Nephron progenitor cell (in vitro differentiated cells): ENCODE measurements at regions not wholly inside any gene's neighbourhood (a gene's known extent, or its start where the extent isn't known, plus 50 kb on each side); places are given as distances from the start of the nearest gene placed in this dataset.

Experiments
- DNase-seq: peaks from one replicate; pipeline ENCODE4 v3.0.0; 2021
- H3K27ac Mint-ChIP-seq: 2 replicates; pipeline ENCODE4 v1.8.0; 2021; ENCODE audit warnings: mild to moderate bottlenecking, moderate library complexity, mixed read lengths
- H3K27me3 Mint-ChIP-seq: 2 replicates; pipeline ENCODE4 v1.8.0; 2021; ENCODE audit warnings: mild to moderate bottlenecking, low read depth, mixed read lengths; ENCODE audit not compliant: poor library complexity
- H3K36me3 Mint-ChIP-seq: 2 replicates; pipeline ENCODE4 v1.8.0; 2021; ENCODE audit warnings: low read depth, mixed read lengths
- H3K4me1 Mint-ChIP-seq: 2 replicates; pipeline ENCODE4 v1.8.0; 2021; ENCODE audit warnings: mixed read lengths
- H3K4me3 Mint-ChIP-seq: 2 replicates; pipeline ENCODE4 v1.8.0; 2021; ENCODE audit warnings: mild to moderate bottlenecking, moderate library complexity, mixed read lengths
- H3K9me3 Mint-ChIP-seq: 2 replicates; pipeline ENCODE4 v1.8.0; 2021; ENCODE audit warnings: mild to moderate bottlenecking, moderate library complexity, mixed read lengths
- CTCF ChIP-seq: fragments of 200-600 bp; sonication (generic); IDR thresholded peaks from 2 replicates; pipeline ENCODE4 v1.5.0; 2021; ENCODE audit warnings: antibody characterized with exemption

GRCh38 chr9:20269620-20270019, 352.7 kb downstream of the MLLT3 start:
- no peak for DNase-seq
- peaks cover 68% of the 10 kb centered on the region for H3K36me3 Mint-ChIP-seq
- H3K27ac Mint-ChIP-seq = no peak overlapping the region
- peaks cover 6% of the 10 kb centered on the region for H3K27me3 Mint-ChIP-seq
- peaks cover 25% of the 10 kb centered on the region for H3K4me1 Mint-ChIP-seq
- peaks cover 74% of the 10 kb centered on the region for H3K9me3 Mint-ChIP-seq
- no peak overlapping the region for H3K4me3 Mint-ChIP-seq
- TF ChIP-seq CTCF = no peak

GRCh38 chr9:20264896-20265295, 357.4 kb downstream of the MLLT3 start:
- TF ChIP-seq CTCF = no peak
- Mint-ChIP-seq H3K9me3 (peaks cover 48% of the 10 kb centered on the region), H3K27me3 (peaks cover 6% of the 10 kb centered on the region), H3K4me1 (peaks cover 12% of the 10 kb centered on the region), H3K4me3 (no peak overlapping the region), H3K36me3 (peaks cover 43% of the 10 kb centered on the region), H3K27ac (no peak overlapping the region)
- no peak for DNase-seq

- H3K9me3 Mint-ChIP-seq = peaks cover 26% of the 10 kb centered on the region
- DNase-seq = no peak
- H3K4me3 Mint-ChIP-seq = no peak overlapping the region
- TF ChIP-seq CTCF = no peak
- H3K4me1 Mint-ChIP-seq = peaks cover 5% of the 10 kb centered on the region
- H3K27me3 Mint-ChIP-seq = peaks cover 2% of the 10 kb centered on the region
- peaks cover 27% of the 10 kb centered on the region for H3K36me3 Mint-ChIP-seq
- H3K27ac Mint-ChIP-seq = no peak overlapping the region
These were observed 359.7 kb downstream of the MLLT3 start for GRCh38 chr9:20262611-20263010.

- peaks cover 5% of the 10 kb centered on the region for H3K36me3 Mint-ChIP-seq
- H3K4me1 Mint-ChIP-seq = peaks cover 9% of the 10 kb centered on the region
- TF ChIP-seq CTCF = no peak
- H3K27me3 Mint-ChIP-seq = peaks cover 5% of the 10 kb centered on the region
- H3K27ac Mint-ChIP-seq = no peak overlapping the region
- no peak for DNase-seq
- no peaks in the 10 kb centered on the region for H3K9me3 Mint-ChIP-seq
- H3K4me3 Mint-ChIP-seq = no peak overlapping the region
These were observed 365.9 kb downstream of the MLLT3 start for GRCh38 chr9:20256284-20256948.

- Mint-ChIP-seq H3K27ac (no peak overlapping the region), H3K9me3 (no peaks in the 10 kb centered on the region), H3K36me3 (peaks cover 5% of the 10 kb centered on the region), H3K4me1 (peaks cover 9% of the 10 kb centered on the region), H3K4me3 (no peak overlapping the region), H3K27me3 (peaks cover 5% of the 10 kb centered on the region)
- no peak for TF ChIP-seq CTCF
- no peak for DNase-seq
These were observed 367.2 kb downstream of the MLLT3 start for GRCh38 chr9:20255052-20255451.

- Mint-ChIP-seq H3K4me3 (no peak overlapping the region), H3K27me3 (peaks cover 2% of the 10 kb centered on the region), H3K27ac (no peak overlapping the region), H3K36me3 (peaks cover 9% of the 10 kb centered on the region), H3K4me1 (peaks cover 9% of the 10 kb centered on the region), H3K9me3 (peaks cover 6% of the 10 kb centered on the region)
- no peak for TF ChIP-seq CTCF
- DNase-seq = no peak
These were observed 368.7 kb downstream of the MLLT3 start for GRCh38 chr9:20253635-20254034.
